ENCODE measurements at regions not wholly inside any gene's neighbourhood (a gene's known extent, or its start where the extent isn't known, plus 50 kb on each side); places are given as distances from the start of the nearest gene placed in this dataset.
"Not testable (repeated sequence)": the region's sequence is repeated elsewhere in the genome, so short reads cannot be mapped to it uniquely, and the experiment has no call there.

DNA sequence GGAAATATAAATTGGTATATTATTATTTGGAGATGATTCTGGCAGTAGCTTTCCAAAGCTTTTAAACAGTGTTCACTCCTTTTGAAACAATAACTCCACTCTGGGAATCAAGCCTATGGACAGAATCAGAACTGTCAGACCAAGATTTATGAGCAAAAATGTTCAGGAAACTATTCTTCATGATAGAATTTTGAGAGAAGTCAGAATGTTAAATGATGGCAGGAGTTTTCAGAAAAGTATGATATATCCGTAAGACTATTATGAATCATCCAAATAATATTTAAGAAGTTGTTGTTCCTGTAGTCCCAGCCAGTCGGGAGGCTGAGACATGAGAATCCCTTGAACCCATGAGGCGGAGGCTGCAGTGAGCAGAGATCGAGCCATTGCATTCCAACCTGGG, 50.5 kb upstream of the ADGRG2 start:
- no peak for FAIRE-seq

DNA sequence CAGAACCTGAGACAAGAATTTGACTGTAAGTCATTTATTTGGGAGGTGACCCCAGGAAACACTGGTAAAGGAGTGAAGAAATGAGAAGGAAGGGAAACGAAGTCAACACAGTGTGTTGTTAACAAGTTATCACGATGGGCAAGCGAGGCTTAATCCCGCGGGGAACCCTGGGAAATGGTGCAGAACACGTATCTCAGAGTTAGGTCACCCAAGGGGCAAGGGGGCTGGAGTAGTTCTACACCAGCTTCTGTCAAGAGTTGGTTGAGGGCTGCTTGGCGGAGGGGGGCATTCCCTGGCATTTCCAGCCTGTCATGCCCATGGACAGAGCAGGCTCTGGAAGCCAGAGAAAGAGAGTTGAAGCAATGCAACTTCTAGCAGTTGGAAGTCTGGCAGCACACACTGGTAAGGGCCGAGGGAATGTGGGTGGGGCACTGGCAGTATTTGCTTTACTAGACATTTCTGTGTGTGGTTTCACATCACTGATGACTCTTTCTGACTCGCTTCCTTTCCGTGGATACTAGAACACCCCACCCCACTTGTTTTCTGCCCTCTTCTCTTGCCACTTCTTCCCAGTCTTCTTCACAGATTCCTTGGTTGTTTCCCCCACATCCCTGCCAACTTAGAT, 52.2 kb upstream of the ADGRG2 start:
- no peak for FAIRE-seq

DNA sequence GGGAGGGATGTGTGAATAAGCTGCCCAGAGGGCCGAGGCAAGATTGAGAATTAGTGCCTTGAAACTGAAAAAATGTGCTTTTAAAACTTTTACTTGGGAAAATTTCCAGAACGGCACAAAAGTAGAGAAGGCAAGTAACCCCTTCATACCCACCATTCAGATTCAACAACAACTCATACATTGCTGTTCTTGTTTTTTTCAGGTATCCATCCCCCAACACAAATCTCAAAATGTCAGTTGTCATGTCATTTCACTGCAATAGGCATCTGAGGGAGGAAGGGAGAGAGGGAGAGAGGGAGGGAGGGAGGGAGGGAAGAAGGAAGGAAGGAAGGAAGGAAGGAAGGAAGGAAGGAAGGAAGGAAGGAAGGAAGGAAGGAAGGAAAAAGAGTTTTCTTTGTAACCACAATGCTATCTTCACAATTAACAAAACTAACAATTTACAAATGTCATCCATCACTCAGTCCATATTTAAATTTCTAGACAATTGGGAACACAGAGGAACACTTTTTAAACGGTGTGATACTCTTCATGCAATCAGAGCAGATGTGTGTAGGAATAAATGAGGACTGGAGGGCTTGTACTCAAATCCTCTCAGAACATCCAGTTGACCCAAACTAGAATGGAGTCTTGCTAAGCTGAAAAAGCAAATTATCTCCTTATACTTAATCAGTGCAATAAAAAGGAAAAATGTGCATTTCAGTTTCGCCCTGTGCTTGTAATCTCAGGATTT, 54.8 kb upstream of the ADGRG2 start:
- FAIRE-seq = no peak

- no peak for FAIRE-seq
Observed at GRCh38 chrX:19177721-19178120, 55.5 kb upstream of the ADGRG2 start.

- no peak for FAIRE-seq
Observed at GRCh38 chrX:19178402-19178801, 56.1 kb upstream of the ADGRG2 start.

DNA sequence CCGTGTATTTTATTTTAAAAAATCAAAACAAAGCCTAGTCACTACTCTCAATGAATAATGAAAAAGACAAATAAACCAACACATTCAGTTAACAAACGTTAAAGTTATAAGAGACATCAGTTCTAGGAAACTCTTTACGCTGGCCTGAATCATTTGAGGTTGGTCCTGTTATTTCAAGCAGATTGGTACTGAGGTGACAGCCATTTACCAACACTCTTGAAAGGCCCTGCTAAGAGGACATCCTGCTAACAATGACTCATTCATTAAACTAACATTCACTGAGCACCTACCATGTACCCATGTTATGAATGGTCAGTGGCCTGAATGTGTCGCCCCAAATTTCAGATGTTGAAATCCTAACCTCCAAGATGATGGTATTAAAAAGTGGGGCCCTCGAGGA, 57.1 kb upstream of the ADGRG2 start:
- peak; percentile 23 for FAIRE-seq

- no peak for FAIRE-seq
Observed at GRCh38 chrX:19181345-19181744, 59.1 kb upstream of the ADGRG2 start.

DNA sequence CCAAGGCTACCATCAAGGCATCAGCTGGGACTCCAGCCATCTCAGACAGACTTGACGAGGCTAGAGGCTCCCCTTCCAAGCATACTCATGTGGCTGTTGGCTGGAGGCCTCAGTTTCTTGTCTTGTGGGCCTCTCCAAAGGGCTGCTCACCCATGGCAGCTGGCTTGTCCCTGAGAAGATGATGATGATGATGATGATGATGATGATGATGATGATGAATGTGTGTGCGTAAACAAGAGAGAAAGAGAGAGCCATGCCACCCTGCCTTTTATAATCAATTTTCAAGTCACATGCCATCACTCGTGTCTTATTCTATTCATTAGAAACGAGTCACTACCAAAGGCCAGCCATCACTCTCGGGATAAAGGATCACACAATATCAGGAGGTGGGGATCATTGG, 60.5 kb upstream of the ADGRG2 start:
- FAIRE-seq = no peak

GRCh38 chrX:19183761-19184477, 61.7 kb upstream of the ADGRG2 start:
- no peak for FAIRE-seq

- FAIRE-seq = no peak
Observed at GRCh38 chrX:19188566-19188965, 66.3 kb upstream of the ADGRG2 start.

DNA sequence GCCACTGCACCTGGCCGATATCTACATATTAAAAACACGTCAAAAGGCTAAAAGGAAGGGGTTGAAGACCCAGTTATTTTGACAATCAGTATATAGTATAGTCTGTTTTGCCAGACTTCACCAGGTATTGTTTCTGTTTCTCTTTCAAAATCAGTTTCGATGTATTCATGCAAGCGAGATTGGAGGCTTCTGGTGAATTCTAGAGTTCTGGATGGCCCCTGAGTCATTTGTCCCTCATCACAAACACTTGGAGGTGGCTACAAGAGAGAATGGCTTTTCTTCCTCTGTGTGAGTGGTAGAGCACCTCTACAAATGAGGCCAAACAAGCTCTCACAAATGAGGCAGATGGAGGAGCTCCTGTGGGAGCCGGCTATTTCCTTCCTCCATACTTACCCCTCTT, 68.6 kb upstream of the ADGRG2 start:
- FAIRE-seq = no peak

GRCh38 chrX:19193565-19193964, 71.3 kb upstream of the ADGRG2 start:
- FAIRE-seq = no peak

DNA sequence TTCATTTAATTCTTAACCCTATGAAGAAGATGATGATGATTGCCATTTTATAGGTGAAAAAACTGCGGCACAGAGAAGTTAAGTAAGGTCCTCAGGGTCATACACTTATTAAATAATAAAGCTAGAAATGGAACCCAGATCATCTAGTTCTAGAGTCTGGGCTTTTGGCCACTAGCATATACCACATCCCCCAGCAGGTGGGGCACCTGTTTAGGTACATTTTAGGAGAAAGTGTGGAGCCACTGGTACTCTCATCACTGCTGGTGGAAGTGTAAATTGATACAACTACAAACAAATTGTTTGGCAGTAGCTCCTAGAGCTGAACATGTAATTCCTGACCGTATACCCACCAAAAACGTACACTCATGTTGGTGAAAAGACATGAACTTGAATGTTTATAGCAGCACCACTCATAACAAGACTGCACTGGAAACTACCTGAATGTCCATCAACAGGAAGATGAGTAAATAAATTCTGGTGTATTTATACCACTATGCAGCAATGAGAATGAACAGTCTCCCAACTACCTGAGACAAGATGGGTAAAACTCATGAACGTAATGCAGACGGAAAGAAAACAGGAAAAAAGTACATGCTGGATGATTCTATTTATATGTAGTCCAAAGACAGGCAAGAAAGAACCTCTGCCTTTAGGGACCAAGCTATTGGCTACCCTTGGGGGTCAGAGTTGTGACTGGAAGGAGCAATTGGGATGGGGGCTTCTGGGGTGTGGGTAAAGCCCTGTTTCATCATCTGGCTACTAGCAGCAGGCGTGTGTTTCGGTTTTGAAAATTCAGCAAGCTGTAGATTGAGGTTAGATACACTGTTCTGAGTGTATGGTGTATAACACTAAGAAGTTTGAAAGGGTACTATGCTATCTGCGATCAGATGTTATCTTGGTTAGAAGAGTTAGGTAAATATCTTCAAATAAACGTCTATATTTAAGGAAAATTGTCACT, 72.3 kb upstream of the ADGRG2 start:
- FAIRE-seq = no peak

DNA sequence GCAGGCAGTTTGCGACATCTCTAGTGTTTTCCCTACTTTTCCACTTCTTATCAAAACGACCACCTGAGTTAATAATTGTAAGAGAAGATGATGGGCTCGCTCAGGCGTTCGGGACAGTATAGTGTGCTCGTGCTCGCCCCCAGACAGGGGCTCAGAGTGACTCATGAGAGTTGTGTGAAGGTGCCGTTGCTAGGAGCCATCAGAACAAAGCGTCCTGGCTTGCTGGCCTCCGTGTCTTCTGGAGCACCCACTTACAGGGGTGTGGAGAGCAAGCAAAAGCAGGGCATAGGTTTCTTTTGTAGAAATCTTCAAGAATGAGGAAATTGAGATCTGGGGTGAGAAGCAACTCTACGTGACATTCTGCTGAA, 73.0 kb upstream of the ADGRG2 start:
- no peak for FAIRE-seq

GRCh38 chrX:19198473-19198872, 76.2 kb upstream of the ADGRG2 start:
- no peak for FAIRE-seq

DNA sequence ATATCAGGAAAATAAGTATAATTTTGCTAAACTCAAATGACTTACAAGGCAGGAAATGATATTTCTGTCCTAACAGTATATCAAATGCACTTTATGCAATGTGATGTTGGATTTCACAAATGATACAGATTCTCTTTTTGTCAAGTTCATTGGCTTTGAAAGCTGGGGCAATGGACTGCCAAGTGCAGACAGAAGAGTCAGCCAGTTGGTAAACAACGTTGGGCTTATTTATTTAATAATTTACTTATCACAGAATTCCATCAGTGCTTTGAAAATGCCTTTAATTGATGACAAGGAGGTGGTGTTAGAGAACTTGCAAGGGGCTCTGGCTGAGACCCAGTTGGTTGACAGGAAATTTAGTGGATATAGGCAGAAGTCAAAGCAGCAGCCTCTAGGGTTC, 79.9 kb upstream of the ADGRG2 start:
- no peak for FAIRE-seq

DNA sequence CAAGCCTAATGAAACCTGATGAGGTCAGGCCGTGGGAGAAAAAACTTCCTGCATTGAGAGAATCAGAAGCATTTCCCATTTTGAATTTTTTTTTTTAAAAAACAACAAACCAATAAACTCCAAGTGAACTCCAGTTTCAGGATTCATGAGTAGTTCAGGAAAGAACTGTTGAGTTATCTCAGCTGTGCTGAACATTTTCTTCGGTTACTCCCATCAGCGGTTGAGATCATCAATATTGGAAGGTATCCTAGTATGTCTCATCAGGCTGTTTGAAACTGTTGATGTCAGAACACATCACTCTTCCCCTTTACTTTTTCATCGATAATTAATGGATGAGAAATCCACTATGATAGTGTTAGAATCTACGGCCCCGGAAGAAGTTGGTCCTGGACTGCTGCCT, 82.4 kb upstream of the ADGRG2 start:
- FAIRE-seq = no peak

GRCh38 chrX:19212037-19212436, 89.8 kb upstream of the ADGRG2 start:
- FAIRE-seq = no peak

DNA sequence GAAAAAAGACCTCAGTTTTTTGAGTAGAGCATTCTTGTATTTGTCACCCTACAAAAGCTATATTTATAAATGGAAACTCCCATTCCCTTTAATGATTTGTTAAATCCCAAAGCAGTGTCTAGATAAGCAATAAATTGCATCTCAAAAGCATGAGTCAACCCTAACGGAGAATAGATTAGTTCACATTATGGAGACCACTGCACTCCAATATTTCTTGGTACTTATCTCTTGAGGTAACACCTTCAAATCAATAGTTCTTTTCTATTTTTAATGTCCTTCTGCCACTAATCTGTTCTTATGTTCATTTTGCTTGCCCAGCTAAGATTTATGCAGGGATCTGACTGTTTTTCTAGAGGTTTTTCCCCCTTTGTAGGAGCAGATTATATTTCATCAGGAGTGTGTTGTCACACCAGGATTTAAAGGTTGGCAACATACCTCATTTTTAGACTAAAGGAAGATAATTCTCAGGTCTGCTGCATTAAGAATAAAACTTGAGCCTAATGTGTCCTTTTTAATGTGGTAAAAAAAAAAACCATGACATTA, 91.4 kb upstream of the ADGRG2 start:
- FAIRE-seq = no peak

DNA sequence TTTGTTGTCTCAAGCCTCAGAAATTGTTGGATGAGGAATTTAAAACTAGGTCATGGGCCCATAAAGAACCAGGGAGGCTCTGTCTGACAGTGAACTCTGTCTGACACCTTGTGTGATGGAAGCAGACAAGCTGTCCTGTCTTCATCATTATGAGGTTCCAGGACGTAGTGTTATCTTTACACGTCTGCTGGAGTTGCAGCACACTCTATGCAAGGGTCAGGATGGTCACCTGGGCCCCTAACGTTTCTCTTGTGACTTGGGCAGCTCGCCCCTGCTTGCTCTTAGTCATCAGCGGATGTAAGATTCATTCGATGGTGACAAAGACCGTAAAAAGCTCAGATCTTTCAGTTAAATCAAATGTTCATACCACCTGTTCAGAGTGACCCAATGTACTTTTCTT, 92.0 kb upstream of the ADGRG2 start:
- FAIRE-seq = no peak

- no peak for FAIRE-seq
Observed at GRCh38 chrX:19225909-19226308, 103.6 kb upstream of the ADGRG2 start.

- FAIRE-seq = not testable (repeated sequence)
Observed at GRCh38 chrX:19229896-19230295, 107.6 kb upstream of the ADGRG2 start.

DNA sequence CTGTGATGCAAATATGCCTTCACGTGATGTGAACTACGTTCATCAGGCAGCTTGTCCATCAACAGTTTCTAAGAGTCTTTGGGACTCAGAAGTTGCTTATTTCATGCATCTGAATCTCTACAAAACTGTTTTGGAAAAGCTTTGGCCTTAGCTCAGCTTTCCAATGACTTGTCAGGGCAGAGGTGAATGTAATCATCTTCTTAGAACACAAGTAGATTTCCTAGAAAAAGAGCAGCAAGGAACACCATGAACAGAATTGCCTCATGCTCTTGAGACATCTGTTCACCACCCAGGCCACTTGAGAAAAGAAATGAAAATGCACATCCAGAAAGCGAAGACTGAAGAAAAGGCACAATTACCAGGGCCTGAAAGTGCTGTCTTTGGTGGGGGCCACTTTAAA, 105.8 kb upstream of the PDHA1 start:
- no peak for FAIRE-seq

All from A204.1 (cell line).